ENCODE measurements at regions not wholly inside any gene's neighbourhood (a gene's known extent, or its start where the extent isn't known, plus 50 kb on each side); places are given as distances from the start of the nearest gene placed in this dataset.

DNA sequence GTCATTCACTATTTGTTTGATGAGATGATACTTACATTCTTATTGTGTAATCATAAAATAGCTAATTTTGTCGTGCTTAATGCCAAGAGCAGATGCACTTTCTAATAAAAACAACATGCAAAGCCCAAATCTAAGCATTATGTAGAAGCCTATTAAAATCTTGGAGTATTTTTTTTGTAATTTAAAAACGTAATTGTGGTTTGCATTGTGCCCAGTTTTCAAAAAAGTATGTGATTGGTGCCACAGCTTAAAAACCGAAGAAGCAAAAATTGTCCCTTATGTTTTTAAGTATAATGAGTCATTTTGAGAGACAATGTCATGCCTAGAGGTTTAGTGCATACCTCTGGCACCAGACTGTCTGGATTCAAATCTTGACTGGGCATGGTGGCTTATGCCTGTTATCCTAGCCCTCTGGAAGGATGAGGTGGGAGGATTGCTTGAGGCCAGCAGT is 464.8 kb upstream of the RGS6 start:
- peak; percentile 85 for DNase-seq (ENCODE audit: low read depth)

DNA sequence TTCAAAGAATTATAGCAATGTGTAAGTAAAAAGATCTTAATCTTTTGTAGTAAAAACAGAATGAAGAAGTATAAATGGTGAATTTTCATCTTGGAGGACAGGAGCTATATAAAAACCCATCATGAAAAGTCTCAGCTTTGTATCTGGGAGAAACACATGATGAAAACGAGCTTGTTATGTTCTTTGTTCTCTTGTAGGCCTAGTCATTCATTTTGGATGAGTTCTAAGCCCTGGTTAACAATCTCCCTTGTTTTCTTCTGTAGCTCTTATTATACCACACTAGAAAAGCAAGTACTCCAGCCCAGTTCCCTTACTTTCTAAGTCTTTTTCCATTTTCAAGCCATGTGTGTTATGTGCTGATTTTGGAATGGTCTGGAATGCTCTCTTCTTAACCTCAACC is 463.5 kb upstream of the RGS6 start:
- DNase-seq (ENCODE audit: low read depth) = no peak

DNA sequence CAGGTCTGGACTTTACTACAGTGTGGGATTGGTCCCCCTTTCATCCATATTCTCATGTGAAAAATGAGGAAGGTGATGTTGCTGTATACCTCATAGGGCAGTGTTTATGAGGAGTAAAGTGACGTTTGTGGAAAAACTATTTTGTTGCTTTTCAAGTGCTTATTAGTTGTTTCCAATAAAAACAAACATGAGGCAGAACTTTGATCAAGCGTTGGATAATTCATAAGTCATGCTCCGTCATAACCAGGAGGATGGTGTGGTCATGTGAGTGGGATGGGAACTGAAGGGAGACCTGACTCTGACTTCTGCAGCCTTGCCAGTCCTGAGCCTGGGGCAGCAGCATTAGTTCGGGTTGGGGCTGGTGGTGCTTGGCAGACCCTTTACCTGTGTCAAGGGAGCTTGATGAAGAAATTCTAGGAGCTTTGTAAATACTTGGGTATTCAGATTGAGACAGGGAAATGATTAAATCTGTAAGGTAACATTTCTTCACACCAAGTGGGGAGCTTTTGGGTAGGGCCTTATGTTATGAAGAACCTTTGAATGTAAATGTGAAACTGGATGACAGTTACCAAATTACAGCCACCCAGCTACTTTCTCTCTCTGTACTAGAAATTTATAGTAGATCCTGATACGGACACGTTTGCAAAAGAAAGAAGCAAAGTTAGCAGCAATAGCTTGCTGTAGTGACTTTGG is 462.4 kb upstream of the RGS6 start:
- peak; percentile 3 for DNase-seq (ENCODE audit: low read depth)

DNA sequence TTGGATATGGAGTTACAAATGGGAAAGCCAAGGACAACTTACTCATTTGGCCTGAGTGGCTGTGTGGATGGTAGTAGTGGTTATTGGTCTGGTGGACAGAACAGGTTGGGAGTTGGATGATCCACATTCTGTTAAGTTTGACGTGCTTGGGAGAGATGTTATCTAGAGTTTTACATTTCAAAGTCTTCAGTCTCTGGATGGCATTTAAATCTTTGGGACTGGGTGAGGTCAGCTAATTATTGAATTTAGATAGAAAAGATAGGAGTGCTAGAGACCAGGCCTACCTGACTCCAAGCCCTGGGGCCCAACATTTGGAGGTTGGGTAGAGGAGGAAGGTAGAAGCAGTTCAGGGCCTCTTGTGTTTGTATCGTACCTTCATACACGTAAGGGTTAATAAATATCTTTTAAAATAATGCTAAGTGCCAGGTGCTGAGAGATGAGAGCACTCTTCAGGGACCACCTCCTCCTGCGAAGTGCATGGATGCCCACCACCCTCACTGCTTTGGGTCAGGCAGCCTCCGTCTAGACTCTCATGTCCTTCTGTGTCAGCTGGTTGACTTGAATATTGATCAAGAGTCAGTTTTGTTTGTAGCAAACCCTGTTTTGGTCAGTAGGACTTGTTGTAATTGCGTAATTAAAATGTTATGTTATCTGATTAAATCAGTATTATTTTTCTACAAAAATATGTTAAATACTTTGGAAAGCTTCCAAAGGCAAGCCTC is 460.4 kb upstream of the RGS6 start:
- DNase-seq (ENCODE audit: low read depth) = peak; percentile 50

DNA sequence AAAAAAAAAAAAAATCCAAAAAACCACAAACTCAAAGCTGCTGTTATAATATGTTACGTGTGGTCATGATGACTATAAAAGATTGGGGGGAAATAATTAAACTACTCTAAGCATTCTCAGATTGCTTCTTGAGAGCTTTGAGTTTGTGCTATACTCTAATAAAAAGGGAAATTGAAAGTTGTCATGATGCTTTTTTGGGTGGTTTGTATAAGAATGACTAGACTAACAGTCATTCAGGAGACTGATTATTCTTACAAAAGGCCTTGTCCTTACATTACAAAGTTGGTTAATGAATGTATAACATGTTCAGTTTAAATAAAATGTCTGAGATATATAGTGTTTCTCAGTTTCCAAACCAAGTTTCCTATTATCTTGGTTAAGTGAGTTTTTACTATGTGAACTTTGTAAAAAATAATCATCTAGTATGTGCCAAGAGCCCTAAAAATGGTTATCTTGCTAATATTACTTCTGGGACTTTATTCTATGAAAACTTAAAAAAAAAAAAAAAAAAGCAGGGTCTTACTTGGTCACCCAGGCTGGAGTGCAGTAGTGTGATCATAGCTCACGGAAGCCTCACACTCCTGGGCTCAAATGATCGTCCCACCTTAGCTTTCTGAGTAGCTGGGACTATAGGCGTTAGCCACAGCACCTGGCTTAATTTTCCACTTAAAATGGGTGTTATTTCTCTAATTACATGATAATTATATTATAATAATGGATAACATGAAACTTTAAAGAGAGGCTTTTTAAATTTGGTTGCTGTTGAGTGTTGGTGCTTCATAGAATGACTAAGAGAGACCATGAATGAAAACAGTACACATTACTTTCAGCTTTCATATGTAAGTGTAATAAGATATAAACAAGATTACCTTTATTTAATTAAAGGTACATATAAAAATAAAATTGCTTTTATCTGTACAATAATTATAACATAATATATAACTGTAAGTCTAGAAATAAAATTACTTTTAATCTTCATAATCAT is 459.6 kb upstream of the RGS6 start:
- DNase-seq (ENCODE audit: low read depth) = no peak

DNA sequence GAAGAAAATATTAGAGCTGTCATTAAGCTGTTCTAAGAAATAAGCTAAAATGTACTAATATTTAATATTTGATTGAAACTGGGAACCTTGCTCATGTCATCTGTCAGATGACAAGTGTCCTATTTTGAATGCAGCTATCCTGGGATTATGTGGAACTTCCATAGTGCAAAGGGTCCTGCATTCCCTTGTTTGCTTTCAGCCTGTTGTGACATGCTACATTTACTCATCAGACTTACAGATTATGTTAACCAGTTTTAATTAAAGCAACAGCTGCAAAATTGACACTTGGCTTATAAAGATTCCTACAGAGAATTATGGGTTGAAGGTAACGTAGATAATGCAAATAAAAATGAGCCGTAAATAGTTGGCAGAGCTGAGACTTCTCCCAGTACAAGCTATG is 458.4 kb upstream of the RGS6 start:
- no peak for DNase-seq (ENCODE audit: low read depth)

DNA sequence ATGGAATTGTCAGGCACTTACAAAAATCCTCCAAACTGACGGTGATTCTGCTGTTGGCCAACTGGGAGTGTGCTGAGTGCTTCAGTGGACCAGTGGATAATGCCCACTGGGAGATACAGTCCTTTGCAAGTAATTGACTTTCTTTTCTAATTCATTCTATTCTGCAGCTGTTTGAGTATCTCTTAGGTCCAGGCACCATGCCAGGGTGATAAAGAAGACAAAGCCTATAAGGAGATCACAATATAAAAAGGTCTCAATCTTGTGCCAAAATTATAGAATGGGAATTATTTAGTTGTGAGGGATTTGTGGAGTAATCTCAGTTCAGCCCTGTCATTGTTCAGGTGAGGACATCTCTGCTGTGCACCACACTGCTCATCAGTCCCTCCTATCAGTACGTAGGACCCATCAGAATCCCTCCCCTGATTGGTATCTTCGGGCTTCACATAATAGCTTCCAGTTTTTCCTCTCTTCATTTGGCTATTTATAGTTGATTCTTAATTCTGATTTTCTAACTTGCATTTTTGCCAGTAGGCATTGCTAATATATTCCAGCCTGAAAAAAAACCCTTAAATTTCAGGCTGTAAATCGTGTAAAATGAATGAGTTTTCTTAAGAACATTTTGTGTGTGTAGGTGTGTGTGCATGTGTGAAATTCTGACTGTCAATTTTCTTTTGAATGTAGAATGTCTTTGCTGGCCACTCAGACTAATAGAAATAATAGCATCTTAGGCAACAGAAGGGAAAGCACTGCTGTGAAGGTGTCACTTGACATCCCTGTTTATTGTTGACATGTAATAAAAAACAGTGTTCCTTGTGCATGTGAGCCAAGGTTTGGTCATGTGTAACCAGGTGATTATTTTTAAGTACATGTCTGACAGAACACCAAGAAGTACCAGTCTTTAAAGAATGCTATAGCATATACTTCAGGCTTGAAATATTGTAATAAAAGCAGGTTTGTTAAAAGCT is 457.6 kb upstream of the RGS6 start:
- DNase-seq (ENCODE audit: low read depth) = no peak

DNA sequence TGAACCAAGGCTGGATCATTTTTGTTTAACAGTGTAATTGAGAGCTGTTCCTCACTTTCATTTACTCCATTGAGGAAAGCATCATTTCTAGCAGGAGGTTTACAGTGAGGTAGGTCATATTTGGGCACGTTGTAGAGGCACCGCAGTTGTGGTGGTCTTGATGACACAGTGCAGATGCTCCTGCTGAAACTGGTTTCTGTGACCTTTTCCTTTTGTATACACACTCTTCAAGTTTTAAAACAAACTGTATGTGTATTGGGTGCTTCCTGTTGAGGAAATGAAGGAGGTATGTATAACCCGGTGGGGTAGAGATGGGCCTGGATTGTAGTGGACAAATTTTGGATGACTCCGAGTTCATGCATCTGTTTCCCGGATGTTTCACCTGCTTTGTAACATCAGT is 456.3 kb upstream of the RGS6 start:
- no peak for DNase-seq (ENCODE audit: low read depth)

DNA sequence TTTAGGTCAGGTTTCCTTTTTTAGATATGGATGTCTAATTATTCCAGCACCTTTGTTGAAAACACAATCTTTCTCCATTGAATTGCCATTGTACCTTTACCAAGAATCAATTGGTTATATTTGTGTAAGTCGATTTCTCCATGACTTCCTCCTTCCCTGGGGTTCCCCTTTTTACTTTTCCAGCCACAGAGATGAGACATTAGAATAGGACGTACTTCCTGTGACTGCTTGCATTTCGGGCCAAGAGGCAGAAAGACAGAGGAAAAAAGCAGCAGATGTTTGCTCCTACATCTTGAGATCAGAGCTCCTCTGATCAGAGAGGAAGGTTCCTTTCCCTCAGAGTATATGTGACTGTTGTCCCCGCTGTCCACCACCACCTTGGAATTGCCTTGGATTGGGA is 453.7 kb upstream of the RGS6 start:
- DNase-seq (ENCODE audit: low read depth) = peak; percentile 33

DNA sequence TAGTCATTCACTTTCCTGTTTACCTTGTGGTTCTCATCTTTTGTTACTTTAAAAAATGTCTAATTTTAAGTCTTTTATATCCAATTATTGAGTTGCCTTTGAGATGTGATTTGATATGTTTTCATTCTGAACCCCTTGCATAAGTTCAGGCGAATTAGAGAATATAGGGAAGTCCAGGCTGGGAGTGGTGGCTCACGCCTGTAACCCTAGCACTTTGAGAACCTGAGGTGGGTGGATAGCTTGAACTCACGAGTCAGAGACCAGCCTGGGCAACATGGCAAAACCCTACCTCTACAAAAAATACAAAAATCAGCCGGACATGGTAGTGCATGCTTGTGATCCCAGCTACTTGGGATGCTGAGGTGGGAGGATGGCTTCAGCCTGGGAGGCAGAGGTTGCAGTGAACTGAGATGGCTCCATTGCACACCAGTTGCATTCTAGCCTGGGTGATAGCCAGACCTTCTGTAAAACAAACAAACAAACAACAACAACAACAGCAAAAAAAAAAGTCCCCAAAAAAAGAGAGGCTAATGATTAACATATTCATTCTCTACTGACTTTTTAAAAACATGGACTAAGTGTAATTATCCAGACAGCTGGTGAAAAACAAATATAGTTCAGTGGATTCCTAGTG is 451.1 kb upstream of the RGS6 start:
- no peak for DNase-seq (ENCODE audit: low read depth)

DNA sequence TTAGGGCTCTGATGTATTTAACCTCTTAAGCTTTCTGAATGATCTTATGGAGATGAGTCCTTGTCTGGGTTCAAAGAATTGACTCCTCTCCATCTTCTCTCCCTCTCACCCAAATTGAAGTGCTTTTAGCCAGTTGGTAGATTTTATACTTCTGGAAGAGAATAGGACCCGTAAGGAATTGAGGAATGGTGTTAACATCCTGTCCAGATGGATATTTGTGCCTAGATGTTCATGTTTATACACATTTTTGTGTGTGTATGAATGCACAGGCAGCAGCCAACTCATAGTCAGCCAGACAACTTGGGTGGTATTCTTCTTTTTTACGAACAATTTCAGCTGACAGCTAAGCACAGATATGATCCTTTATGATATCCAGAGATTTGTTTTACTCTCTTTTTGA is 449.6 kb upstream of the RGS6 start:
- DNase-seq (ENCODE audit: low read depth) = peak; percentile 25

DNA sequence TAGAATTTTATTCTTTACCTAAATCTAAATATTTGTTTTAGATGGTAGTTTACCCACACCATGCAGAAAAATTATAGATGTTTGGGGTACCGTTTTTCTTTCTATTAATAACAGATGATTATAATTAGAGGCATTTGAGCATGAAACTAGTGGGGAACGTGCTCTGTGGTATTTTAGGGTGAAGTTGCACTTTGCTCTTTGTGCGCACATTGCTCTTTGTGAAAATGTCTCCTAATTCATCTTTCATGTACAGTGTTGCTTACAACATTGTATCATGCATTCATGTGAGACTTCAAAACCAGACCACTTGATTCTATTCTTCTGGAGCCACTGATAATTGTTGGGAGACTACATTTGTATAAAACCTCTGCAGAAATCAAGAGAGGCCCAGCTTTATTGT is 449.1 kb upstream of the RGS6 start:
- no peak for DNase-seq (ENCODE audit: low read depth)

DNA sequence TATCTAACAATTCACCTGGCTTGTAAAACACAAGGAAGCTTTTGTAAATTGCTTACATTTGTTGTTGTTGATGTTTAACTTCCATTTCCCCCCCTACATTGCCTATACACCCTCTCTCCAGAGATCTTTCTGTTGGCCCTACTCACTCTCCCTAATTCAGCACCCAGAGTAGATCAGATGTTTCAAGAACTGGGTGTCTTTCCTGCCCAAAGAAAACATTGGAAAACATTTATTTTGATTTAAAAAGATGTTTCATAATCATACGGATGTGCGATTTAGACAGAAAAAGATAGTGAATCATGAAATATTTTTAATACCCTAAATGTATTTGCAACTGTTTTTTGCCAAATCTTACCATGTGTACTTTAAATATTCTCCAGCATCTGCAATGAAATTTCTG is 446.4 kb upstream of the RGS6 start:
- DNase-seq (ENCODE audit: low read depth) = peak; percentile 20

DNA sequence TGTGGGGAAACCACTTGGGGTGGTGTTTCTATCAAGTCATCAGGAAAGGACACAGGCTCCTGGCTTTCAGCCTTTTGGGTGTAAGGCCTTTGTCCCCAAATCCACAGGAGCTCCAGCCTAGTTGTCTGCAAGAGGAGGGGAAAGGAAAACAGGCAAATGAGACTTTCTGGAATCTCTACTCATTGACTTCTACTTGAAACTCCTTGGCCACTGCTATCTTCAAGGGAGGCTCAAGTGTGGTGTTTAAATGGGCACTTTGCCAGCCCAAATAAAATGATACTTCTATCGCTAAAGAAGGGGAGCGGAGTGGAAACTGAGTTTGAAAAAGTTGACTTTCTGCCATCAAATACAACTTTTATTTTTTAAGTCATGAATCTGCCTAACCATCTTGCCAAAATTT is 445.9 kb upstream of the RGS6 start:
- DNase-seq (ENCODE audit: low read depth) = no peak

DNA sequence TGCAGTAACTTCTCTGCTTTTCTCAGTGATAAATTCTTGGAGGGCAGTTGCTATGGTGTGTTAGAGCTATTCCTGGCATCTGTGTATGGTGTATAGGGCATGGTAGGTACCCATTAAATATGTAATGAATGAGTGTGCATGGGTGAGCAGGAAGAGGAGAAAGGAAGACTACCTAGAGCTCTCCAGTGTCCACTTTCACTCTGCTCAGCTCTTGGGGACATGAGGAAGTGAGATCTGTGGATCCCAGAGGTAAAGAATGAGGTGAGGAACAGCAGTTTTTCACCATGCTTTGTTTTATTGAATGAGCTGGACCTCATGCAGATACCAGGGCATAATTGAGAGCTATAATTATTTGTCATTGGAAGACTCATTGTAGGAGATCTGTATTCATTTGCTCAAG is 444.8 kb upstream of the RGS6 start:
- no peak for DNase-seq (ENCODE audit: low read depth)

DNA sequence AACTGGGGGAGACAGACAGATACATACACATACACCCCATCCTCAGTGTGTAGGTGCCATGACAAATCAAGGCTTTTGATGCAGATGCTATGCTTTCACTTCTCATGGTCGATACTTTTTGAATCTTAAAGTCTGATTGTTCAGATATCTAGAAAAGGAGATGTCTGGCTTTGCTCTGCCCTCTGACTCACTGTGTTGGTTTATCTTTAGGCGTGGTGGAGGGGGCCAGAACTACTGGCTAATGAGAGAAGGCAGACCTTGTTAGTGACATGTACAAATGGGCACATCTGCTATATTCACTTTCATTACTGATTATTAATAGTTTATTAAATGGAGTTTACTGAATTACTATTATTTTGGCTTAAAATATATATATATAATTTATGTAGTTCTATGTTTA is 444.3 kb upstream of the RGS6 start:
- no peak for DNase-seq (ENCODE audit: low read depth)

DNA sequence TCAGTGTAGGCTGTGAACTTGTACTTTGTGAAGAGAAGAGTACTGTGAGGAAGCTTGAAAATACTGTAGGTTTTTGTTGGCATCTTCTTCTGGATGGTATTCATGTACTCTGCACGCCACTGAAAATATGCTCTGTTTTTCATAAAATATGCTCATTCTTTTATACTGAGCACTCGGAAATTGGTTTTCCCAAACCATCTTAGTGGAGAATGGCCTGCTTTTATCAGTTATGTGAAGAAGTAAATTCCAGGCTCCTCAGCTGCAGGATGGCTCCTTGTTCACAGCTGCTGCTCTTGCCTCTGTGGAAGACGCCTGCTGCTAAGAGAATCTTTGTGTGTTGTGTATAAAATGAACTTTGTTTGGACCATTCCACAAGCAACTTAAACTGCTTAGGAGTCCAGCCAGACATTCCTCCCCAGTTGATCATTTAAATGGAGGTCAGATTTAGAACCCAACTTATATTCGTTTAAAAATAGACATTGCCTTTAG is 443.5 kb upstream of the RGS6 start:
- peak; percentile 69 for DNase-seq (ENCODE audit: low read depth)

DNA sequence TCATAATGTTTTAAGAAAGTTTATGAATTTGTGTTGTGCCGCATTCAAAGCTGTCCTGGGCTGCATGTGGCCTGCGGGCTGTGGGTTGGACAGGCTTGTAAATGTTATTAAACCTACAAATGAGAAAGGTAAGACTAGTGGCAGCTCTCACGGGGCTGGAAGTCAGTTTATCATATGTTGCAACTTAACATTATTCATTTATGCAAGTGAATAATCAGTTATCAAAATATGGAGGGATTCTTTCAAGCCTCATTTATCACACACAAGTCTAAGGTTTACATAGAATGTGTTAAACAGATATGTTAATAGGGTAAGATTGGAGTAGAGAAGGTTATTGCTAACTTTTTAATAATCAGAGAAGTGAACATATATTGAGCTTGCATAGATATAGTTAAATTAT is 442.5 kb upstream of the RGS6 start:
- no peak for DNase-seq (ENCODE audit: low read depth)

DNA sequence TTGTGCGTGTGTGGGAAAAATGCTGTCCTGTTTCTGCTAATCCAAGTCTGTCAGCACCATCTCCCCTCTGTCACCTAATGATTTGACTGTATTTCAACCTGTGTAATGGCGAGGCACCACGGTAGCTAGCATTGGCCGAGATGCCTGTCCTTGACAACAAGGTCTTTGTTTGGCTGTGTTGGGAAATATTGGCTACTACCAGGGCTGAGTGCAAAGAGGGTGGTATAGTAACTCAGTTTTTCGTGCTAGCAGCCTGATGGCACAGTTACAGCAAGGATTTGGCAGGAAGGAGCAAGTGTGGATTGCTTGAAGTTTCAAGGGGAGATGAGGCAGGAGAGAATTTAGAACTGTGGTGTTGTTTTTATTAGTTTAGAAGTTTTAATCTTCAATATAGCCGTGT is 440.3 kb upstream of the RGS6 start:
- peak; percentile 63 for DNase-seq (ENCODE audit: low read depth)

DNA sequence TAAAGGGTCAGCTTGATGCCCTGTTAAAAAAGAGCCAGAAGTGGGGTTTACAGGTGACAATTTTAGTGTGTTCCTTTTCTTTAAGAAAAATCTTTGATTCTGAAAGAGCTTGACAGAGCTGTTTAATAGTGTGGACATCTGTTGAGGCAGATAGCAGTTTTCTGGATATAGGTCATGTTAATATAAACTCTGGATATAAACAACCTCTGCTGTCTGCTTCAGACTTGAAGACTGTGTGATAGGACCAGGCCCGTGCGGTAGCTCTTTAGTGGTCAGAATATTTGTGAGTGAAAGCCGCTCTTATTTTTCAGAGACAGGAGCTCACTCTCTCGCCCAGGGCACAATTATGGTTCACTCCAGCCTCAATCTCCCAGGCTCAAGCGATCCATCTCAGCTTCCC is 439.9 kb upstream of the RGS6 start:
- no peak for DNase-seq (ENCODE audit: low read depth)

DNA sequence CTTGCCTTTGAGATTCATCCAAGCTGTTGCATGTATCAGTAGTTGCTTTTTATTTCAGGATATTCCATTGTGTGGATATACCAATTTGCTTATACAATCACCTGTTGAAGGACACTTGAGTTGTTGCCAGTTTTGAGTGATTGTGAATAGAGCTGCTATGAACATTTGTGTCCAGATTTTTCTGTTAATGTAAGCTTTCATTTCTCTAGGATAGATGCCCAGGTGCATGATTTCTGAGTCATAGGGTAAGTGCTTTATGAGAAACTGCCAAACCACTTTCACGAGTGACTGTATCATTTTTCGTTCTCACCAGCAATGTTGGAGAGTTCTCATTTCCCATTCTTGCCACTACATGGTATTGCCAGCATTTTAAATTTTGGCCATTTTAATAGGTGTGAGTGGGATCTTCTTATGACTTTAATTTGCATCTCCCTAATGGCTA is 434.6 kb upstream of the RGS6 start:
- peak; percentile 38 for DNase-seq (ENCODE audit: low read depth)
